Erythroblast (primary cell): ENCODE measurements at regions not wholly inside any gene's neighbourhood (a gene's known extent, or its start where the extent isn't known, plus 50 kb on each side); places are given as distances from the start of the nearest gene placed in this dataset.
"Not testable (repeated sequence)": the region's sequence is repeated elsewhere in the genome, so short reads cannot be mapped to it uniquely, and the experiment has no call there.

Experiments
- DNase-seq, 2 experiments: peaks; one replicate each; lab custom pipeline; 2025; lab: John Stamatoyannopoulos, UW
- GATA1 ChIP-seq: IDR thresholded peaks from 2 replicates; pipeline ENCODE4 v1.6.1; 2011; ENCODE audit warnings: low read depth, mild to moderate bottlenecking, control low read depth, low read length, moderate library complexity
- POLR2A ChIP-seq: IDR thresholded peaks from 2 replicates; pipeline ENCODE4 v1.6.1; 2011; ENCODE audit warnings: mild to moderate bottlenecking, low read length

- TF ChIP-seq GATA1 = no peak
- TF ChIP-seq POLR2A = no peak
- DNase-seq = no peak
Observed at GRCh38 chr2:129402076-129402475, 577.4 kb upstream of the RAB6C start.

GRCh38 chr2:129404000-129404685 is 575.3 kb upstream of the RAB6C start:
- no peak for DNase-seq
- TF ChIP-seq POLR2A (no peak), GATA1 (no peak)

GRCh38 chr2:129408570-129408969 is 570.9 kb upstream of the RAB6C start:
- DNase-seq = no peak
- TF ChIP-seq GATA1 = no peak
- TF ChIP-seq POLR2A = no peak

GRCh38 chr2:129417041-129417440 is 562.4 kb upstream of the RAB6C start:
- not testable (repeated sequence) for DNase-seq

- DNase-seq = no peak
- TF ChIP-seq GATA1 = no peak
Observed at GRCh38 chr2:129422028-129422427, 557.4 kb upstream of the RAB6C start.

- no peak for TF ChIP-seq POLR2A
- no peak for TF ChIP-seq GATA1
- no peak for DNase-seq
Observed at GRCh38 chr2:129428086-129428660, 551.3 kb upstream of the RAB6C start.

GRCh38 chr2:129430911-129431310 is 548.6 kb upstream of the RAB6C start:
- DNase-seq = no peak
- no peak for TF ChIP-seq POLR2A
- TF ChIP-seq GATA1 = no peak

GRCh38 chr2:129431881-129432280 is 547.6 kb upstream of the RAB6C start:
- DNase-seq = no peak
- TF ChIP-seq GATA1 = no peak
- TF ChIP-seq POLR2A = no peak

- no peak for DNase-seq
Observed at GRCh38 chr2:129436809-129437208, 542.7 kb upstream of the RAB6C start.

GRCh38 chr2:129437725-129438124 is 541.7 kb upstream of the RAB6C start:
- TF ChIP-seq GATA1 = no peak
- TF ChIP-seq POLR2A = no peak
- DNase-seq = no peak

More at GRCh38 chr2:129436809-129437208, 542.7 kb upstream of the RAB6C start:
- no peak for TF ChIP-seq GATA1
- TF ChIP-seq POLR2A = no peak

- no peak for DNase-seq
- TF ChIP-seq GATA1 (no peak), POLR2A (no peak)
Observed at GRCh38 chr2:129438501-129439057, 540.9 kb upstream of the RAB6C start.

- TF ChIP-seq GATA1 = no peak
- TF ChIP-seq POLR2A = no peak
- no peak for DNase-seq
Observed at GRCh38 chr2:129439406-129440302, 539.8 kb upstream of the RAB6C start.

GRCh38 chr2:129441610-129442009 is 537.9 kb upstream of the RAB6C start:
- DNase-seq = no peak
- TF ChIP-seq GATA1 (no peak), POLR2A (no peak)

- TF ChIP-seq GATA1 (no peak), POLR2A (no peak)
- DNase-seq = no peak
Observed at GRCh38 chr2:129443235-129443864, 536.1 kb upstream of the RAB6C start.
